Colonic mucosa (tissue), 4 donors: ENCODE measurements at regions not wholly inside any gene's neighbourhood (a gene's known extent, or its start where the extent isn't known, plus 50 kb on each side); places are given as distances from the start of the nearest gene placed in this dataset.

Source experiments
- DNase-seq: peaks from one replicate; pipeline ENCODE4 v3.0.0-alpha.2; 2020
- H3K27ac ChIP-seq: fragments of 200-600 bp; one replicate; pipeline ENCODE4 v1.8.0; 2021
- H3K27me3 ChIP-seq: fragments of 200-600 bp; one replicate; pipeline ENCODE4 v1.8.0; 2021
- H3K36me3 ChIP-seq: fragments of 200-600 bp; one replicate; pipeline ENCODE4 v1.8.0; 2021
- H3K4me1 ChIP-seq: fragments of 200-600 bp; one replicate; pipeline ENCODE4 v1.8.0; 2021; ENCODE audit warnings: mild to moderate bottlenecking
- H3K4me3 ChIP-seq: fragments of 200-600 bp; one replicate; pipeline ENCODE4 v1.8.0; 2021
- H3K9ac ChIP-seq, 2 donors: one replicate each; pipeline ENCODE4 v1.7.0; 2013; ENCODE audit warnings: control low read depth in 2 of 2, low read depth in 2 of 2, low read length in 2 of 2
- H3K9me3 ChIP-seq: fragments of 200-600 bp; one replicate; pipeline ENCODE4 v1.8.0; 2021
- CTCF ChIP-seq: fragments of 200-600 bp; IDR thresholded peaks from one replicate; pipeline ENCODE4 v1.8.0; 2022; ENCODE audit warnings: antibody characterized with exemption, mild to moderate bottlenecking
- intact Hi-C: fragments of 100-400 bp; cut with DNase I; formaldehyde crosslinking; loops from one replicate; pipeline ENCODE4 v1.14.1; 2022
- donor health status: healthy.
- donor health status: DM: no; HTN: no; CAD: no.
- donor health status: DM: no; HTN: no; CAD: no.

DNA sequence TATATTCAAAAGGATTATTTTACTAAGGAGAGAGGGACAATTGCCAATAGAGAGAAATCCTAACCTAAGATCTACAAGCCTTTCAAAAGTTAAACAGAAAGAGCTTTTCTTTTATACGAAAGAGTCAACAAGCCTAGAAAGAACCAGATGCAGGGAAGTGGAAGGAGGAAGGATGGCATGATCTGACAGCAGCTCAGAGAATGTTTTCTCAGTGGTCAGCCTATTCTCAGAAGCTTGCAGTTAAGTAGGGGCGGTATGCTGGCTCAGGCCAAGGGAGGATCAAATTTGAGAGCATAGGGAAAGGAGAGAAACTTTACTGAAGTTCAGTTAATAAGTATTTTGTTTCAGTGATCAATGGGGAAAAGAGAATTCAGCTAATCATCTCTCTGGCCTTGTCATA, 88.0 kb upstream of the FTMT start:
- H3K9me3 ChIP-seq: no peaks in the 10 kb centered on the region
- no peaks in the 10 kb centered on the region for H3K27me3 ChIP-seq
- no peak overlapping the region for H3K4me3 ChIP-seq
- intact Hi-C loops: no loop called here
- TF ChIP-seq CTCF: no peak
- H3K9ac ChIP-seq: no peak overlapping the region
- no peak for DNase-seq
- H3K27ac ChIP-seq: no peak overlapping the region
- H3K36me3 ChIP-seq: no peaks in the 10 kb centered on the region
- no peaks in the 10 kb centered on the region for H3K4me1 ChIP-seq

DNA sequence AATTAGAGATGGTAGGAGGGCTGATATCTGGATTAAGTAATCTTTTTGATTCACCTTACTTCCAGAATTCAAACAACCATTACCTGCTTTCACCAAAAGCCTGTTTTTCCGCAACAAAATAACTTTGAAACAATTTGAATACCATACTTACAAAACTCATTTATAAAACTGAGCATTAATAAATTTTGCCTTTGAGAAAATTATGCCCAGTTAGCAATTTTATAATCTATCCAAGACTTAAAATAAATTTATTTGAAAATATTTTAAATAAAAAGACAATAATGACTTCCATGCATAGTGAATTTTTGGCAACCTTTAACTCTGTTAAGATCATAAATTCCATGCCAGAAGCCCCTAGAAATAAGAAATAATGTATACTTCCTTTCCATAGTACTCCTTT, 71.3 kb upstream of the FTMT start:
- DNase-seq: no peak
- no peak overlapping the region for H3K4me3 ChIP-seq

DNA sequence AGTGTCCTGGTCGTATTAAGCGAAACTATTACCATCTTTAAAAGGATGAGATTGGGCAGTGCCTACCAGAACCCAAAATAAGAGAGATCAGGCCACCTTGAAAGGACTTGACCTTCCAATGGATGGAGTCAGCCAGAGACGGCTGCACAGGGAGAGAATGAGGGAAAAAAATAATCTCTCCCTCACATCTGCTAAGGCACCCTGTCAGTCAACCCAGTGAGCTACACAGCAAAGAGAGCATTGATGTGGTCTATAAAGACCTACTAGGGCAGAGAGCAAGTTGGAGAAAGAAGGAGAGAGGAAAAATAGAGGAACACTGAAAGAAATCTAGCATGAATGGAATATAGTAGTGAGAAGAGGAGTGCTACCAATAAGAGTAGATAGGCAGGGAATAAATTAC, 68.0 kb upstream of the FTMT start:
- no peak for DNase-seq
- Histone ChIP-seq H3K27ac (no peak overlapping the region), H3K9ac (no peak overlapping the region), H3K36me3 (no peaks in the 10 kb centered on the region), H3K4me3 (no peak overlapping the region), H3K4me1 (no peaks in the 10 kb centered on the region), H3K27me3 (no peaks in the 10 kb centered on the region), H3K9me3 (no peaks in the 10 kb centered on the region)
- no peak for TF ChIP-seq CTCF
- intact Hi-C loops: no loop called here

More for the DNA sequence above, 71.3 kb upstream of the FTMT start:
- Histone ChIP-seq H3K27me3 (no peaks in the 10 kb centered on the region), H3K9me3 (no peaks in the 10 kb centered on the region), H3K27ac (no peak overlapping the region), H3K4me1 (no peaks in the 10 kb centered on the region), H3K9ac (no peak overlapping the region), H3K36me3 (no peaks in the 10 kb centered on the region)
- intact Hi-C loops: no loop called here
- no peak for TF ChIP-seq CTCF

GRCh38 chr5:121793791-121794190, 57.9 kb upstream of the FTMT start:
- Histone ChIP-seq H3K4me3 (no peak overlapping the region), H3K36me3 (no peaks in the 10 kb centered on the region), H3K9ac (no peak overlapping the region), H3K27ac (no peak overlapping the region), H3K4me1 (no peaks in the 10 kb centered on the region), H3K27me3 (no peaks in the 10 kb centered on the region), H3K9me3 (no peaks in the 10 kb centered on the region)
- DNase-seq: no peak
- intact Hi-C loops: no loop called here
- no peak for TF ChIP-seq CTCF

DNA sequence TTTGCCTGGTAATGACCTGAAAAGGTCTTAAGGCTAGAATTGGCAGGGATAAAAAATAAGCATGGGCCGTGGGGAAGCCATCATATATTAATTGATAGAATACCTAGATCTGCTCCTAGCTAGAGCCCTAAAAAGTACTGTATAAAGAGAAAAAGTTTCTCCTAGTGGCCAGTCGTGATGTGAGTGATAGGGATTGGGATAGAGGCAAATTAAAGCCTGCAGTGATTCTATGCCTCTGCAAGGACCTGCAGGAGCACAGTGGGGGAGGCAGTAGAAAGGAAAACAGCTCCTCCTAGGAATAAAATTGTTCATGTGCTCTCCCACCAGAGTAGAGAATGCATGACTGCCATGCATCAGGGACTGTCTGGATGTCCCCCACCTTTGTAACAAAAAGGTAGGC, 56.2 kb upstream of the FTMT start:
- Histone ChIP-seq H3K4me3 (no peak overlapping the region), H3K4me1 (no peaks in the 10 kb centered on the region), H3K9me3 (no peaks in the 10 kb centered on the region), H3K9ac (no peak overlapping the region), H3K27ac (no peak overlapping the region), H3K27me3 (no peaks in the 10 kb centered on the region), H3K36me3 (no peaks in the 10 kb centered on the region)
- no peak for TF ChIP-seq CTCF
- intact Hi-C loops: no loop called here
- DNase-seq: no peak
